ENCODE measurements at regions not wholly inside any gene's neighbourhood (a gene's known extent, or its start where the extent isn't known, plus 50 kb on each side); places are given as distances from the start of the nearest gene placed in this dataset.
"Not testable (repeated sequence)": the region's sequence is repeated elsewhere in the genome, so short reads cannot be mapped to it uniquely, and the experiment has no call there.

GRCh38 chr3:75325716-75326115, 338.4 kb upstream of the FRG2C start:
- DNase-seq = no peak

GRCh38 chr3:75327453-75327852, 336.7 kb upstream of the FRG2C start:
- no peak for DNase-seq

GRCh38 chr3:75329476-75330097, 334.5 kb upstream of the FRG2C start:
- DNase-seq = no peak

GRCh38 chr3:75330446-75330845, 333.7 kb upstream of the FRG2C start:
- not testable (repeated sequence) for DNase-seq

GRCh38 chr3:75332090-75332489, 332.0 kb upstream of the FRG2C start:
- DNase-seq = not testable (repeated sequence)

- DNase-seq = no peak
Observed at GRCh38 chr3:75332794-75333193, 331.3 kb upstream of the FRG2C start.

GRCh38 chr3:75334299-75334698, 329.8 kb upstream of the FRG2C start:
- no peak for DNase-seq

GRCh38 chr3:75337226-75337900, 326.8 kb upstream of the FRG2C start:
- no peak for DNase-seq

- DNase-seq = no peak
Observed at GRCh38 chr3:75338342-75338741, 325.8 kb upstream of the FRG2C start.

- no peak for DNase-seq
Observed at GRCh38 chr3:75341324-75342067, 322.6 kb upstream of the FRG2C start.

- DNase-seq = no peak
Observed at GRCh38 chr3:75342425-75342824, 321.7 kb upstream of the FRG2C start.

- DNase-seq = not testable (repeated sequence)
Observed at GRCh38 chr3:75350536-75350935, 313.6 kb upstream of the FRG2C start.

- DNase-seq = not testable (repeated sequence)
Observed at GRCh38 chr3:75362086-75362784, 301.9 kb upstream of the FRG2C start.

- DNase-seq = not testable (repeated sequence)
Observed at GRCh38 chr3:75372964-75373363, 291.2 kb upstream of the FRG2C start.

GRCh38 chr3:75379840-75380239, 284.3 kb upstream of the FRG2C start:
- DNase-seq = not testable (repeated sequence)

- no peak for DNase-seq
Observed at GRCh38 chr3:75380276-75380771, 283.8 kb upstream of the FRG2C start.

- not testable (repeated sequence) for DNase-seq
Observed at GRCh38 chr3:75384016-75384415, 280.1 kb upstream of the FRG2C start.

GRCh38 chr3:75388486-75389124, 275.5 kb upstream of the FRG2C start:
- DNase-seq = not testable (repeated sequence)

GRCh38 chr3:75393288-75393694, 270.8 kb upstream of the FRG2C start:
- DNase-seq = not testable (repeated sequence)

- not testable (repeated sequence) for DNase-seq
Observed at GRCh38 chr3:75394102-75394501, 270.0 kb upstream of the FRG2C start.

- DNase-seq = not testable (repeated sequence)
Observed at GRCh38 chr3:75394562-75395360, 269.4 kb upstream of the FRG2C start.

All from GDM1 (cell line).